ENCODE measurements at regions not wholly inside any gene's neighbourhood (a gene's known extent, or its start where the extent isn't known, plus 50 kb on each side); places are given as distances from the start of the nearest gene placed in this dataset.

DNA sequence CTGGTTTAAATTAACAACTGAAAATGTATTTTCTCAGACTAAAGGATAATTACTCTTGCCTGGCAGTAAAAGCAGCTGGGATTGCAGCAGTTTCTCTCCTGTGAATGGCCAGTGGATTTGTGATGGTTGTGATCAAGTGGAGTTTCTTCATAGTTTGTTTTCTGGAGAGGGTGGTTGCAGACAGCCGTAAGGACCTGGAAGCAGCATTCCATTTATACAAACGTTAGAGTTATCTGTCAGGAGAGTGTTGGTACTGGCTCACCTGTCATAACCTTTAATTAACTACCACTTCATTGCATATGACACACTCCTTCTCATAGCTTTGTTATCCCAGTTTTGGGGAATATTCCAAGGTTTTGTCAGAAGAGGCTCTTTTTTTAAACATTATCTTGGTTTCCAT is 258.4 kb upstream of the SLC10A2 start (continued):
- TF ChIP-seq ZNF331 (CRISPR knock-in tag; IDR thresholded peaks at IDR 0.05; ENCODE audit: low read depth), result no peak
- TF ChIP-seq, protein P1, sequence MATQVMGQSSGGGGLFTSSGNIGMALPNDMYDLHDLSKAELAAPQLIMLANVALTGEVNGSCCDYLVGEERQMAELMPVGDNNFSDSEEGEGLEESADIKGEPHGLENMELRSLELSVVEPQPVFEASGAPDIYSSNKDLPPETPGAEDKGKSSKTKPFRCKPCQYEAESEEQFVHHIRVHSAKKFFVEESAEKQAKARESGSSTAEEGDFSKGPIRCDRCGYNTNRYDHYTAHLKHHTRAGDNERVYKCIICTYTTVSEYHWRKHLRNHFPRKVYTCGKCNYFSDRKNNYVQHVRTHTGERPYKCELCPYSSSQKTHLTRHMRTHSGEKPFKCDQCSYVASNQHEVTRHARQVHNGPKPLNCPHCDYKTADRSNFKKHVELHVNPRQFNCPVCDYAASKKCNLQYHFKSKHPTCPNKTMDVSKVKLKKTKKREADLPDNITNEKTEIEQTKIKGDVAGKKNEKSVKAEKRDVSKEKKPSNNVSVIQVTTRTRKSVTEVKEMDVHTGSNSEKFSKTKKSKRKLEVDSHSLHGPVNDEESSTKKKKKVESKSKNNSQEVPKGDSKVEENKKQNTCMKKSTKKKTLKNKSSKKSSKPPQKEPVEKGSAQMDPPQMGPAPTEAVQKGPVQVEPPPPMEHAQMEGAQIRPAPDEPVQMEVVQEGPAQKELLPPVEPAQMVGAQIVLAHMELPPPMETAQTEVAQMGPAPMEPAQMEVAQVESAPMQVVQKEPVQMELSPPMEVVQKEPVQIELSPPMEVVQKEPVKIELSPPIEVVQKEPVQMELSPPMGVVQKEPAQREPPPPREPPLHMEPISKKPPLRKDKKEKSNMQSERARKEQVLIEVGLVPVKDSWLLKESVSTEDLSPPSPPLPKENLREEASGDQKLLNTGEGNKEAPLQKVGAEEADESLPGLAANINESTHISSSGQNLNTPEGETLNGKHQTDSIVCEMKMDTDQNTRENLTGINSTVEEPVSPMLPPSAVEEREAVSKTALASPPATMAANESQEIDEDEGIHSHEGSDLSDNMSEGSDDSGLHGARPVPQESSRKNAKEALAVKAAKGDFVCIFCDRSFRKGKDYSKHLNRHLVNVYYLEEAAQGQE (IDR thresholded peaks at IDR 0.05; ENCODE audit: unreplicated experiment), result no peak
- TF ChIP-seq JUNB (IDR thresholded peaks at IDR 0.05; ENCODE audit: unreplicated experiment), result no peak
- TF ChIP-seq, protein P2, sequence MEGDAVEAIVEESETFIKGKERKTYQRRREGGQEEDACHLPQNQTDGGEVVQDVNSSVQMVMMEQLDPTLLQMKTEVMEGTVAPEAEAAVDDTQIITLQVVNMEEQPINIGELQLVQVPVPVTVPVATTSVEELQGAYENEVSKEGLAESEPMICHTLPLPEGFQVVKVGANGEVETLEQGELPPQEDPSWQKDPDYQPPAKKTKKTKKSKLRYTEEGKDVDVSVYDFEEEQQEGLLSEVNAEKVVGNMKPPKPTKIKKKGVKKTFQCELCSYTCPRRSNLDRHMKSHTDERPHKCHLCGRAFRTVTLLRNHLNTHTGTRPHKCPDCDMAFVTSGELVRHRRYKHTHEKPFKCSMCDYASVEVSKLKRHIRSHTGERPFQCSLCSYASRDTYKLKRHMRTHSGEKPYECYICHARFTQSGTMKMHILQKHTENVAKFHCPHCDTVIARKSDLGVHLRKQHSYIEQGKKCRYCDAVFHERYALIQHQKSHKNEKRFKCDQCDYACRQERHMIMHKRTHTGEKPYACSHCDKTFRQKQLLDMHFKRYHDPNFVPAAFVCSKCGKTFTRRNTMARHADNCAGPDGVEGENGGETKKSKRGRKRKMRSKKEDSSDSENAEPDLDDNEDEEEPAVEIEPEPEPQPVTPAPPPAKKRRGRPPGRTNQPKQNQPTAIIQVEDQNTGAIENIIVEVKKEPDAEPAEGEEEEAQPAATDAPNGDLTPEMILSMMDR (conservative IDR thresholded peaks at IDR 0.05; ENCODE audit: low read depth in 2 of 2), result no peak

DNA sequence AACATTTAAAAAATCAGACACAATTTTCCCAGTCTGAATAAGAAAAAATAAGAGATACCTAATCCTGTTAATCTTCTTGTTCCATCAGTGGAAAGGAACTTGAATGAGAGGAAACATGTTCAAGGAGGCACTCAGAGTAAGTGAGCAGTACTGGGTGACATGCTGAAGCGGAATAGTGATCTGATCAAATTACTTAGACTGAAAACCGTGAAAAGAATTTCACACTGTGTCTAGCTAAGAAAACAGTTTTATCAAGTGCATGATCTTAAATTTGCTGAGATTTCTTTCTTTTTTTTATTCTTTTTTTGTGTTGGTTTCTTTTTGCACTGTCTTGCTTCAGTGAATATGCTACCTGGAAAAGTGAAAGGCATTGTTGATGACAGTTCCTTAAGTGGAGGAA is 249.5 kb upstream of the SLC10A2 start:
- H3K27me3 ChIP-seq (ENCODE audit: insufficient read depth), result no peaks in the 10 kb centered on the region
- no peaks in the 10 kb centered on the region for H3K9me2 ChIP-seq (ENCODE audit: insufficient read depth)
- peaks cover 5% of the 10 kb centered on the region; the same call in 1 of the 3 replicates for H3K9me3 Mint-ChIP-seq
- no peak overlapping the region for H3K4me3 ChIP-seq
- no peaks in the 10 kb centered on the region for H3F3A ChIP-seq (replicated peaks; ENCODE audit: low read depth)
- no peak overlapping the region for H3K27ac Mint-ChIP-seq
- ATAC-seq (no peak), DNase-seq (ENCODE audit: low spot score) (no peak)
- no peaks in the 10 kb centered on the region for H3K4me1 ChIP-seq (ENCODE audit: insufficient read depth)
- H3K79me2 ChIP-seq (replicated peaks; ENCODE audit: insufficient read depth), result no peaks in the 10 kb centered on the region
- H3K4me1 Mint-ChIP-seq, result no peaks in the 10 kb centered on the region
- no peak overlapping the region for H2AFZ ChIP-seq
- peaks cover 2% of the 10 kb centered on the region for H3K27me3 Mint-ChIP-seq (ENCODE audit: insufficient read depth, low read depth, poor library complexity)
- no peaks in the 10 kb centered on the region for H4K20me1 ChIP-seq (replicated peaks; ENCODE audit: insufficient read depth)
- H3K36me3 Mint-ChIP-seq (ENCODE audit: low read depth), result no peaks in the 10 kb centered on the region
- no peak overlapping the region for H3K27ac ChIP-seq (ENCODE audit: low read depth)
- no peak overlapping the region for H3K4me3 Mint-ChIP-seq
- H3K4me2 ChIP-seq, result no peak overlapping the region
- H3K36me3 ChIP-seq (ENCODE audit: insufficient read depth), result no peaks in the 10 kb centered on the region
- TF ChIP-seq EZH2 (IDR thresholded peaks at IDR 0.05; ENCODE audit: low read depth, unreplicated experiment) (no peak), POLR2AphosphoS5 (IDR thresholded peaks at IDR 0.05; ENCODE audit: low read depth) (no peak), EZH2phosphoT487 (IDR thresholded peaks at IDR 0.05; ENCODE audit: unreplicated experiment) (no peak), ZNF331 (CRISPR knock-in tag; IDR thresholded peaks at IDR 0.05; ENCODE audit: low read depth) (no peak), STAT1 (IDR thresholded peaks at IDR 0.05; ENCODE audit: unreplicated experiment) (no peak), JUNB (IDR thresholded peaks at IDR 0.05; ENCODE audit: unreplicated experiment) (no peak), ZNF114 (CRISPR knock-in tag; IDR thresholded peaks at IDR 0.05) (no peak)
- TF ChIP-seq, protein P3, sequence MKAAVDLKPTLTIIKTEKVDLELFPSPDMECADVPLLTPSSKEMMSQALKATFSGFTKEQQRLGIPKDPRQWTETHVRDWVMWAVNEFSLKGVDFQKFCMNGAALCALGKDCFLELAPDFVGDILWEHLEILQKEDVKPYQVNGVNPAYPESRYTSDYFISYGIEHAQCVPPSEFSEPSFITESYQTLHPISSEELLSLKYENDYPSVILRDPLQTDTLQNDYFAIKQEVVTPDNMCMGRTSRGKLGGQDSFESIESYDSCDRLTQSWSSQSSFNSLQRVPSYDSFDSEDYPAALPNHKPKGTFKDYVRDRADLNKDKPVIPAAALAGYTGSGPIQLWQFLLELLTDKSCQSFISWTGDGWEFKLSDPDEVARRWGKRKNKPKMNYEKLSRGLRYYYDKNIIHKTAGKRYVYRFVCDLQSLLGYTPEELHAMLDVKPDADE (IDR thresholded peaks at IDR 0.05), result no peak
- TF ChIP-seq, protein P4, sequence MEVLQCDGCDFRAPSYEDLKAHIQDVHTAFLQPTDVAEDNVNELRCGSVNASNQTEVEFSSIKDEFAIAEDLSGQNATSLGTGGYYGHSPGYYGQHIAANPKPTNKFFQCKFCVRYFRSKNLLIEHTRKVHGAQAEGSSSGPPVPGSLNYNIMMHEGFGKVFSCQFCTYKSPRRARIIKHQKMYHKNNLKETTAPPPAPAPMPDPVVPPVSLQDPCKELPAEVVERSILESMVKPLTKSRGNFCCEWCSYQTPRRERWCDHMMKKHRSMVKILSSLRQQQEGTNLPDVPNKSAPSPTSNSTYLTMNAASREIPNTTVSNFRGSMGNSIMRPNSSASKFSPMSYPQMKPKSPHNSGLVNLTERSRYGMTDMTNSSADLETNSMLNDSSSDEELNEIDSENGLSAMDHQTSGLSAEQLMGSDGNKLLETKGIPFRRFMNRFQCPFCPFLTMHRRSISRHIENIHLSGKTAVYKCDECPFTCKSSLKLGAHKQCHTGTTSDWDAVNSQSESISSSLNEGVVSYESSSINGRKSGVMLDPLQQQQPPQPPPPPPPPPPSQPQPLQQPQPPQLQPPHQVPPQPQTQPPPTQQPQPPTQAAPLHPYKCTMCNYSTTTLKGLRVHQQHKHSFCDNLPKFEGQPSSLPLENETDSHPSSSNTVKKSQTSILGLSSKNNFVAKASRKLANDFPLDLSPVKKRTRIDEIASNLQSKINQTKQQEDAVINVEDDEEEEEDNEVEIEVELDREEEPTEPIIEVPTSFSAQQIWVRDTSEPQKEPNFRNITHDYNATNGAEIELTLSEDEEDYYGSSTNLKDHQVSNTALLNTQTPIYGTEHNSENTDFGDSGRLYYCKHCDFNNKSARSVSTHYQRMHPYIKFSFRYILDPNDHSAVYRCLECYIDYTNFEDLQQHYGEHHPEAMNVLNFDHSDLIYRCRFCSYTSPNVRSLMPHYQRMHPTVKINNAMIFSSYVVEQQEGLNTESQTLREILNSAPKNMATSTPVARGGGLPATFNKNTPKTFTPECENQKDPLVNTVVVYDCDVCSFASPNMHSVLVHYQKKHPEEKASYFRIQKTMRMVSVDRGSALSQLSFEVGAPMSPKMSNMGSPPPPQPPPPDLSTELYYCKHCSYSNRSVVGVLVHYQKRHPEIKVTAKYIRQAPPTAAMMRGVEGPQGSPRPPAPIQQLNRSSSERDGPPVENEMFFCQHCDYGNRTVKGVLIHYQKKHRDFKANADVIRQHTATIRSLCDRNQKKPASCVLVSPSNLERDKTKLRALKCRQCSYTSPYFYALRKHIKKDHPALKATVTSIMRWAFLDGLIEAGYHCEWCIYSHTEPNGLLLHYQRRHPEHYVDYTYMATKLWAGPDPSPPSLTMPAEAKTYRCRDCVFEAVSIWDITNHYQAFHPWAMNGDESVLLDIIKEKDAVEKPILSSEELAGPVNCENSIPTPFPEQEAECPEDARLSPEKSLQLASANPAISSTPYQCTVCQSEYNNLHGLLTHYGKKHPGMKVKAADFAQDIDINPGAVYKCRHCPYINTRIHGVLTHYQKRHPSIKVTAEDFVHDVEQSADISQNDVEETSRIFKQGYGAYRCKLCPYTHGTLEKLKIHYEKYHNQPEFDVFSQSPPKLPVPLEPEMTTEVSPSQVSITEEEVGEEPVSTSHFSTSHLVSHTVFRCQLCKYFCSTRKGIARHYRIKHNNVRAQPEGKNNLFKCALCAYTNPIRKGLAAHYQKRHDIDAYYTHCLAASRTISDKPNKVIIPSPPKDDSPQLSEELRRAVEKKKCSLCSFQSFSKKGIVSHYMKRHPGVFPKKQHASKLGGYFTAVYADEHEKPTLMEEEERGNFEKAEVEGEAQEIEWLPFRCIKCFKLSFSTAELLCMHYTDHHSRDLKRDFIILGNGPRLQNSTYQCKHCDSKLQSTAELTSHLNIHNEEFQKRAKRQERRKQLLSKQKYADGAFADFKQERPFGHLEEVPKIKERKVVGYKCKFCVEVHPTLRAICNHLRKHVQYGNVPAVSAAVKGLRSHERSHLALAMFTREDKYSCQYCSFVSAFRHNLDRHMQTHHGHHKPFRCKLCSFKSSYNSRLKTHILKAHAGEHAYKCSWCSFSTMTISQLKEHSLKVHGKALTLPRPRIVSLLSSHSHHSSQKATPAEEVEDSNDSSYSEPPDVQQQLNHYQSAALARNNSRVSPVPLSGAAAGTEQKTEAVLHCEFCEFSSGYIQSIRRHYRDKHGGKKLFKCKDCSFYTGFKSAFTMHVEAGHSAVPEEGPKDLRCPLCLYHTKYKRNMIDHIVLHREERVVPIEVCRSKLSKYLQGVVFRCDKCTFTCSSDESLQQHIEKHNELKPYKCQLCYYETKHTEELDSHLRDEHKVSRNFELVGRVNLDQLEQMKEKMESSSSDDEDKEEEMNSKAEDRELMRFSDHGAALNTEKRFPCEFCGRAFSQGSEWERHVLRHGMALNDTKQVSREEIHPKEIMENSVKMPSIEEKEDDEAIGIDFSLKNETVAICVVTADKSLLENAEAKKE (CRISPR knock-in tag; IDR thresholded peaks at IDR 0.05), result no peak

Measured in GM23338 (cell line).